Erythroblast (primary cell): ENCODE measurements at regions not wholly inside any gene's neighbourhood (a gene's known extent, or its start where the extent isn't known, plus 50 kb on each side); places are given as distances from the start of the nearest gene placed in this dataset.

Experiments
- GATA1 ChIP-seq: IDR thresholded peaks from 2 replicates; pipeline ENCODE4 v1.6.1; 2011; ENCODE audit warnings: low read depth, mild to moderate bottlenecking, control low read depth, low read length, moderate library complexity
- POLR2A ChIP-seq: IDR thresholded peaks from 2 replicates; pipeline ENCODE4 v1.6.1; 2011; ENCODE audit warnings: mild to moderate bottlenecking, low read length

DNA sequence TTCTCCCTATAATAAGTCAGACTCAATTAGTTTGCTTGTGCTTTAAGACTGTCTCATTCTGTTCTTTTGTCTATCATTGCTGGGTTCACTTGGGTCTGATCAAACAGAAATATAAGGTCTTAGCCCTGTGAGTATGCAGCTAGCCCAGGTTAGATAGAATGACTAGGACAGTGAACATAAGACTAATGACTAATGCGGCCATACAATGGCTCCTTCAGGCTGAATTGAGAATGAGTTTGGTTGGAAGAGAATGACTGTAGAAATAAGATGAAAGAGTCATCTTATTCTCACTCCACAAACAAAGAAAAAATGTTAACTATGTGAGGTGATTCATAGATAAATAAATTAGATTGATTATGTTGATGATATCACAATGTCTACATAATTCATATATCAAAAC lies 50.1 kb upstream of the OBI1 start:
- TF ChIP-seq POLR2A (no peak), GATA1 (no peak)
